ENCODE measurements at regions not wholly inside any gene's neighbourhood (a gene's known extent, or its start where the extent isn't known, plus 50 kb on each side); places are given as distances from the start of the nearest gene placed in this dataset.

DNA sequence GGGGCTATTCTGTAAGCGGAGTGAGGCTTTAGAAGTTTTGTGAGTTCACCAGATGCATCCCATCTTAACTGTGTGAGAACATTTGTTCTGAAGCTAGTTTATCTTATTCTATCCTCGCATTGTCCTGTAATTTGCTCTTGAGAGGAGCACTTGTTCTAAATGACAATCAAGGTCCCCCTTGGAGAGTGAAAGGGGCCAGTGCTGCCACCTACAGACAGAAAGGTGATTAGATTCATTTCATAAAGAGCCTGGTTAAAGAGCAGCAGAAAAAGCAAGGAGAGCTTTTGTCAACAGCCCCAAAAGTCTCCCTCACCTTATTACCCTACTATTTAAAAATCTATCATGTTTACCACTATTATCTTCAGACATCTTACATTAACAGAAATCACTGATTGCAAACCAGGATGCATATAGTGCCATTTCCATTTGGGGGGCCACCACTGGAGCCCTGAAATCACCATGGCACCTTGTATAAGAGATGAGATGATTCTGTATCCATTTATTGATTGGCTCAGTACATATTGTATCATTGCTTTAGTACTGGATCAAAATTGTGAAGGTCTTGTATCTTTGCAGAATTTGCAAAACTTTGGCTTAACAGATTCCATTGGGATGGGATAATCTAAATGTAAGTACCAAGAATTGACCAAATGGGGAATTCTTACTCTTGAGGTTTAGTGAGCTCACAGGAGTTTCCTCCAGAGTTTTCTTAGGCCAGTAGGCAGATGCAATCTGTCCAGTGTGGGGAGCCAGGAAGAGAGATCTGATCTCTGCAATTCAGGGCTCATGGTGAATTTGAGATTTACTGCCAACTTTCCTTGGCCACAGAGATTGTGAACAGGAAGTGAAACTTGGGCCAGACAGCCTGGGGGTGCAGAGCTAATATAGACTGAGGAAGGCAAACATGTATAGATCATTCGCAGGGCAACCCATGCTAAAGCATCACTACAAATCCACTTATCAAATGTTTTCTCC lies 64.3 kb upstream of the TRABD2B start:
- Histone ChIP-seq H2AFZ (no peak overlapping the region), H4K20me1 (ENCODE audit: insufficient read depth) (no peaks in the 10 kb centered on the region), H3K4me2 (no peak overlapping the region), H3K36me3 (ENCODE audit: low read depth) (no peaks in the 10 kb centered on the region), H3K79me2 (ENCODE audit: low read depth) (no peaks in the 10 kb centered on the region), H3K4me3 (no peak overlapping the region), H3K9me2 (ENCODE audit: insufficient read depth) (no peaks in the 10 kb centered on the region), H3K27ac (no peak overlapping the region), H3K9me3 (ENCODE audit: insufficient read depth, low read depth) (no peaks in the 10 kb centered on the region), H3F3A (ENCODE audit: insufficient read depth, low read depth) (no peaks in the 10 kb centered on the region), H3K4me1 (replicated peaks; ENCODE audit: insufficient read depth) (no peaks in the 10 kb centered on the region), H3K27me3 (ENCODE audit: insufficient read depth, low read depth) (no peaks in the 10 kb centered on the region)
- BruUV-seq (replicated peaks) = no TSS peak
- ChIA-PET POLR2A (ENCODE audit: unreplicated experiment) (no interaction called here), CTCF (no interaction called here)
- intact Hi-C loops (cut with micrococcal nuclease; ENCODE audit: unreplicated experiment) = loop anchor here (2.0 kb wide), 1 partner anchor 323 kb away; no protein-coding TSS in a partner anchor
- DNase-seq = peak in 1 of 2 experiments; percentile 7
- TF ChIP-seq, protein P1, sequence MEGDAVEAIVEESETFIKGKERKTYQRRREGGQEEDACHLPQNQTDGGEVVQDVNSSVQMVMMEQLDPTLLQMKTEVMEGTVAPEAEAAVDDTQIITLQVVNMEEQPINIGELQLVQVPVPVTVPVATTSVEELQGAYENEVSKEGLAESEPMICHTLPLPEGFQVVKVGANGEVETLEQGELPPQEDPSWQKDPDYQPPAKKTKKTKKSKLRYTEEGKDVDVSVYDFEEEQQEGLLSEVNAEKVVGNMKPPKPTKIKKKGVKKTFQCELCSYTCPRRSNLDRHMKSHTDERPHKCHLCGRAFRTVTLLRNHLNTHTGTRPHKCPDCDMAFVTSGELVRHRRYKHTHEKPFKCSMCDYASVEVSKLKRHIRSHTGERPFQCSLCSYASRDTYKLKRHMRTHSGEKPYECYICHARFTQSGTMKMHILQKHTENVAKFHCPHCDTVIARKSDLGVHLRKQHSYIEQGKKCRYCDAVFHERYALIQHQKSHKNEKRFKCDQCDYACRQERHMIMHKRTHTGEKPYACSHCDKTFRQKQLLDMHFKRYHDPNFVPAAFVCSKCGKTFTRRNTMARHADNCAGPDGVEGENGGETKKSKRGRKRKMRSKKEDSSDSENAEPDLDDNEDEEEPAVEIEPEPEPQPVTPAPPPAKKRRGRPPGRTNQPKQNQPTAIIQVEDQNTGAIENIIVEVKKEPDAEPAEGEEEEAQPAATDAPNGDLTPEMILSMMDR (conservative IDR thresholded peaks at IDR 0.05) = peak; percentile 68
- TF ChIP-seq EZH2 (IDR thresholded peaks at IDR 0.05; ENCODE audit: low read depth) = no peak

DNA sequence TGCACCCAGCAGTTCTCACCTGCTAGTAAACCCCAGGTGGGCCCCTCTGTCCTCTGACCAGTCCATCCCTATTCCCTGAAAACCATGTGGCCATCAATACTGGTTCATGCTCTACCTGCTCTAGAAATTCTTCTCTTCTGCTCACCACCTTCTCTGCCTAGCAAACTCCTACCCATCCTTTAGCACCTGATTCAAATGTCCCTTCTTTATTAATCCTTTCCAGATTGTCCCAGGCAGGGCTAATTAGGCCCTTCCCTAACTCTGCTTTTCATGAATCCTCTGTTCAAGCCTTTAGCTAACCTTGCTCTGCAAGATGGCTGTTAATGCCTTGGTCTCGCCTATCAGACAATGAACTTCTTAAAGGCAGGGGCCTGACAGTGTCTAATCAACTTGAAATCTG lies 62.1 kb upstream of the TRABD2B start:
- intact Hi-C loops (cut with micrococcal nuclease; ENCODE audit: unreplicated experiment) = no loop called here
- CTCF ChIA-PET = no interaction called here

DNA sequence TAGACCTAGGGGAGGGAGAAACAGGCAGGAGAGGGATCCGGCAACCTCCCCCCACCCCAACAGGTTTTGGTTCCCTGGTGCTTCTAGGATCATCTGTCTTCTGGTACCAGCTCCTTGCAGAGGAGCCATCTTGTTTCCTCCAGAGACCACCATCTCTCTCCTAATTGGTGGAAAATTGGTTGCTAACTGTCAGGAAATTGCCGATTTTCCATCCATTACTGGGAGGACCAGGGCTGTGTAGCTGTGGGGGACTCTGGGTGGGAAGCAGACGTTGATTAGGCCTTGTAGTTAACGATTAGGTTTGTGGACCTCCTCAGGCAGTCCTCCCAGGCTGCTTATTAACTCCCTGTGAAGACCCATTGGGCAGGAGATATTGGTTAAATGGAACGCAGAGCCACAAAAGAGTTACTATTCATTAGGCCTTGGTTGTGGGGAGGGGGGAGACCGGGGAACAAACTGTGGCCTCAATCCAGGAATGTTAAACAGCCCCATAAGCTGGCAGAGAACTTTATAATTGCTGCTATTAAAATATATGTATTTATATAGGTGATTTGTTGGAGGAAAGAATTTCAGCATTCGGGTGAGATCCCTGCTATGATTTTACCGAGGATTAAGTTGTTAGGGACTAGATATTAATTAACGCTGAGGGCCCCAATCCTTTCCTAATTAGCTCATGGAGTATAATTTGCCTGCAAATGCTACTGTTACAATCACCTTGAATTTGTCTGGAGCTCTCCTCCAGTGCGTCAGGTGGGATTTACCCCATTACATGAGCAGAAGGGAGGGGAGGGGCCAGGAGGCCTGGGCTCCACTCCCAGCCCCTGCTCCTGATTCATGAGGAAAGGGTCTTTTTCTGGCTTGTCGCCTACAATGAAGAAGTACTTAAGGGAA lies 61.2 kb upstream of the TRABD2B start:
- no peak overlapping the region for H3K4me3 ChIP-seq
- intact Hi-C loops (cut with micrococcal nuclease; ENCODE audit: unreplicated experiment) = no loop called here
- no peak for DNase-seq
- no peaks in the 10 kb centered on the region for H3K9me2 ChIP-seq (ENCODE audit: insufficient read depth)
- no peaks in the 10 kb centered on the region for H3K4me1 ChIP-seq (replicated peaks; ENCODE audit: insufficient read depth)
- H3K9me3 ChIP-seq (ENCODE audit: insufficient read depth, low read depth) = no peaks in the 10 kb centered on the region
- H2AFZ ChIP-seq = no peak overlapping the region
- CTCF ChIA-PET = no interaction called here
- no peaks in the 10 kb centered on the region for H3K36me3 ChIP-seq (ENCODE audit: low read depth)
- H3K27ac ChIP-seq = no peak overlapping the region
- no peaks in the 10 kb centered on the region for H4K20me1 ChIP-seq (ENCODE audit: insufficient read depth)
- H3F3A ChIP-seq (ENCODE audit: insufficient read depth, low read depth) = no peaks in the 10 kb centered on the region
- H3K4me2 ChIP-seq = no peak overlapping the region
- no TSS peak for BruUV-seq (replicated peaks)
- no peaks in the 10 kb centered on the region for H3K27me3 ChIP-seq (ENCODE audit: insufficient read depth, low read depth)
- no peak for TF ChIP-seq EZH2 (IDR thresholded peaks at IDR 0.05; ENCODE audit: low read depth)
- TF ChIP-seq, protein P1 (conservative IDR thresholded peaks at IDR 0.05) = no peak
- POLR2A ChIA-PET (ENCODE audit: unreplicated experiment) = no interaction called here
- no peaks in the 10 kb centered on the region for H3K79me2 ChIP-seq (ENCODE audit: low read depth)

More for the DNA sequence above, 62.1 kb upstream of the TRABD2B start:
- Histone ChIP-seq H3K27me3 (ENCODE audit: insufficient read depth, low read depth) (no peaks in the 10 kb centered on the region), H4K20me1 (ENCODE audit: insufficient read depth) (no peaks in the 10 kb centered on the region), H3K9me3 (ENCODE audit: insufficient read depth, low read depth) (no peaks in the 10 kb centered on the region), H3K4me3 (no peak overlapping the region), H3K79me2 (ENCODE audit: low read depth) (no peaks in the 10 kb centered on the region), H3K9me2 (ENCODE audit: insufficient read depth) (no peaks in the 10 kb centered on the region), H3K36me3 (ENCODE audit: low read depth) (no peaks in the 10 kb centered on the region), H2AFZ (no peak overlapping the region), H3K27ac (no peak overlapping the region), H3F3A (ENCODE audit: insufficient read depth, low read depth) (no peaks in the 10 kb centered on the region), H3K4me1 (replicated peaks; ENCODE audit: insufficient read depth) (no peaks in the 10 kb centered on the region), H3K4me2 (no peak overlapping the region)
- TF ChIP-seq, protein P1 (conservative IDR thresholded peaks at IDR 0.05) = no peak
- TF ChIP-seq EZH2 (IDR thresholded peaks at IDR 0.05; ENCODE audit: low read depth) = no peak
- POLR2A ChIA-PET (ENCODE audit: unreplicated experiment) = no interaction called here
- DNase-seq = no peak
- BruUV-seq (replicated peaks) = no TSS peak
